Aorta (tissue), 5 donors: ENCODE measurements at regions not wholly inside any gene's neighbourhood (a gene's known extent, or its start where the extent isn't known, plus 50 kb on each side); places are given as distances from the start of the nearest gene placed in this dataset.
"Not testable (repeated sequence)": the region's sequence is repeated elsewhere in the genome, so short reads cannot be mapped to it uniquely, and the experiment has no call there.

Source experiments
- ATAC-seq: fragments of 200-7000 bp; cut with Tn5 transposase; one replicate; pipeline ENCODE4 v1.9.1; 2022; ENCODE audit warnings: moderate library complexity; ENCODE audit not compliant: low FRiP score
- DNase-seq, 2 donors: peaks; one replicate each; pipeline ENCODE4 v3.0.0-alpha.2; 2020
- H3K27ac ChIP-seq, 2 donors: one replicate each; pipeline ENCODE4 v1.5.1; 2013; ENCODE audit warnings: low read length in 2 of 2, mild to moderate bottlenecking in 2 of 2, moderate library complexity in 2 of 2, control low read depth in 1 of 2, inconsistent platforms in 1 of 2, low read depth in 1 of 2
- H3K27me3 ChIP-seq, 2 donors: one replicate each; pipeline ENCODE4 v1.6.1; 2013; ENCODE audit warnings: control low read depth in 1 of 2, low read length in 1 of 2, mild to moderate bottlenecking in 1 of 2, moderate library complexity in 1 of 2; ENCODE audit not compliant: insufficient read depth in 2 of 2, control insufficient read depth in 1 of 2
- H3K36me3 ChIP-seq, 2 donors: one replicate each; pipeline ENCODE4 v1.6.1; 2013; ENCODE audit warnings: control low read depth in 1 of 2, low read length in 1 of 2, mild to moderate bottlenecking in 1 of 2; ENCODE audit not compliant: insufficient read depth in 2 of 2, control insufficient read depth in 1 of 2
- H3K4me1 ChIP-seq, 2 donors: one replicate each; pipeline ENCODE4 v1.6.1; 2013; ENCODE audit warnings: low read length in 2 of 2, control low read depth in 1 of 2, mild to moderate bottlenecking in 1 of 2, moderate library complexity in 1 of 2; ENCODE audit not compliant: insufficient read depth in 2 of 2, control insufficient read depth in 1 of 2
- H3K4me3 ChIP-seq, 2 donors: one replicate each; pipeline ENCODE4 v1.5.1; 2013; ENCODE audit warnings: low read length in 2 of 2, control low read depth in 1 of 2, mild to moderate bottlenecking in 1 of 2
- H3K9me3 ChIP-seq: one replicate; pipeline ENCODE4 v1.6.1; 2013; ENCODE audit warnings: mild to moderate bottlenecking, low read length; ENCODE audit not compliant: control insufficient read depth
- WGBS, 2 donors: extraction: QIAGEN DNeasy Blood & Tissue Kit; methylation state at CpG; one replicate each; pipeline ENCODE4 v1.1.7; 2013; 5-methylcytosine and 5-hydroxymethylcytosine counted together
- intact Hi-C, 2 donors: fragments of 100-400 bp; cut with DNase I; formaldehyde crosslinking; loops; one replicate each; pipeline versions ENCODE4 v1.14.2 to v1.15.0; 2022
- donor health status: healthy with polysubstance abuse.
- donor health status: Bipolar disorder and iron deficiency.
- donor health status: DM: no; HTN: no; CAD: no.
- donor health status: DM: no; HTN: no; CAD: no.
- donor health status: DM: yes; HTN: yes; CAD: no.

DNA sequence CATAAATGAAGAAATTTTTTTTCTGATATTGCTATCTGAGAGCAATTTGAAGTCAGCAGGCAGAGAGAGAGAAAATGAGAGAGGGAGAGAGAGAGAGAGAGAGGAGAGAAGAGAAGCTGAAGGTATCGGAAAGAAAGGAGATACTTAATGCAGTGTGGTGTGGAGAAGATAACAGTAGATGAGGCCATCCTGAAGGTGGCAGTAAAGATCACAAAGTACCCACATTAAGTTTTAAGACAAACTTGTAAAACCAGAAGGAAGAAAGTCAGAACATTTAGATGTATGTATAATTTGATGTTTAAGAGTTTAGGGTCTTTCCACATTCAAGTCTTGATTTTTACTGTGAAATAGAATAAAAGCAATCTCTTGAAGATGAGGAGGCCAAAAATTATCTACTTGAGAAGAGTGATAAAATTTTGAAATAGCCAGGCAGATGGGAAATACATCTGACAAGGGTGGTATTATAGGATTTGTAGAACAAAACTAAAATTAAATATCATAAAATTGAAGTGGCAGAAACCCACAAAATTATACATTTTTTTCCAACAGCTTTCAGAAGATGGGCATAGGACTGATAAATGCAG lies 1753.4 kb downstream of the MRPL39 start:
- no peak overlapping the region for H3K27ac ChIP-seq
- H3K27me3 ChIP-seq, result no peaks in the 10 kb centered on the region
- no peaks in the 10 kb centered on the region for H3K9me3 ChIP-seq
- ATAC-seq (no peak), DNase-seq (no peak)
- H3K4me1 ChIP-seq, result no peaks in the 10 kb centered on the region
- no peak overlapping the region for H3K4me3 ChIP-seq
- intact Hi-C loops, result loop anchor here in 1 of 2 donors (10.0 kb wide), 1 partner anchor 661 kb away; no protein-coding TSS in a partner anchor
- no peaks in the 10 kb centered on the region for H3K36me3 ChIP-seq
- 10 to 17% methylated on average over 1 of the region's 1 CpG for WGBS, 2 donors

DNA sequence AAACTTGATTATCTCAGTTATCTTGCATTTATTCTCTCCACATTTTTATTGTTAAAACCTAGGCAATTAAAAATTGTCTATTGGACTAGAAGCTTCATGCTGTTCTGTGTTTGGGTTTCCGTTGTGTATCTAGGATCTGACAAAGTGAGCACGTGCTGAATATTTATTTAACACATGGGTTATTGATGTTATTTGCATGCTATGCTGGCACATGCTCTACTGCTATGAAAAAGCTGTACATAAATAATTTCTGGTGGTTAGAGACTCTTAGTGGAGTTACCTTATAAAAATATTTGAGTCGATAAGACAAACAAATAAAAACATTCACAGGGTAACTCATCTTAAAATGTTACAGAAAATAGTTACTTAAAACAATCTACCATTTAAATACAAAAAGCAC lies 1769.7 kb downstream of the MRPL39 start:
- intact Hi-C loops, result no loop called here
- Histone ChIP-seq H3K9me3 (peaks cover 3% of the 10 kb centered on the region), H3K36me3 (no peaks in the 10 kb centered on the region), H3K27me3 (no peaks in the 10 kb centered on the region), H3K27ac (no peak overlapping the region), H3K4me1 (no peaks in the 10 kb centered on the region), H3K4me3 (no peak overlapping the region)
- no peak for ATAC-seq
- WGBS, 2 donors, result 55 to 59% methylated on average over 3 of the region's 3 CpGs
- DNase-seq, result no peak

DNA sequence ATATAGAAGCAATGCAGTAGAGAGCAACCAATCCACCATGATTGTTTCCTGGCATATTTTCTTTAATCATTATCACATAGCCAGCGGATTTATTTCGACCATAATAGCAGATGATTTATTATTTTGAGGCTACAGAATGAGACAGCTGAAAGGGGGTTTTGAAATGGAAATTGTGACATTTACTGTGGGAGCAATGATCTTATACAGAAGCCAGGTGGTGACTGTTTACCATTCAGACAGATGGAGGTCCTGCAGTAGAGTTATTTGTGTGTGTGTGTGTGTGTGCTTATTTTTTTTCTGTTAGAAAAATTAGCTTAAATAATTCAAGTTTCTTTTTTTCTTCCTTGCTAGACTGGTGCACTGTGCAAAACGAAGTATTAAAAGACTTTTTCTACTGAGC lies 1784.5 kb downstream of the MRPL39 start:
- Histone ChIP-seq H3K4me3 (no peak overlapping the region), H3K9me3 (no peaks in the 10 kb centered on the region), H3K27ac (no peak overlapping the region), H3K36me3 (no peaks in the 10 kb centered on the region), H3K4me1 (no peaks in the 10 kb centered on the region), H3K27me3 (no peaks in the 10 kb centered on the region)
- no peak for ATAC-seq
- DNase-seq, result no peak
- 53 to 54% methylated on average over 3 of the region's 3 CpGs for WGBS, 2 donors
- intact Hi-C loops, result no loop called here

DNA sequence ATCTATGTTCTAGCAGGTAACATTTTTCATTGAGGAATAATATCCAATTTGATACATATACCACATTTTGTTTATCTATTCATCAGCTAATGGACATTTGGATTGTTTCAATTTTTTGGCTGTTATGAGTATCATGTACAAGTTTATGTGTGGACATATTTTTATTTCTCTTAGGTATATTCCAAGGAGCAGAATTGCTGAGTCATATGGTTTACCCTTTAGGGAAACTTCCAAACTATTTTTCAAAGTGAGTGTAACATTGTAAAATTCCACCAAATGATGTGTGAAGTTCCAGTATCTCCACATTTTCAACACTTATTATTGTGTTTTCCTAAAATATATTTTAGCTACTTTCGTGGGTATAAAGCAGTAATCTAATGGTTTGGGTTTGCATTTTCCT lies 1789.9 kb downstream of the MRPL39 start:
- no peak overlapping the region for H3K27ac ChIP-seq
- 56 to 62% methylated on average over 1 of the region's 1 CpG for WGBS, 2 donors
- intact Hi-C loops, result no loop called here
- DNase-seq, result no peak
- no peak for ATAC-seq
- H3K27me3 ChIP-seq, result no peaks in the 10 kb centered on the region
- H3K4me3 ChIP-seq, result no peak overlapping the region
- H3K36me3 ChIP-seq, result no peaks in the 10 kb centered on the region
- no peaks in the 10 kb centered on the region for H3K9me3 ChIP-seq
- no peaks in the 10 kb centered on the region for H3K4me1 ChIP-seq

DNA sequence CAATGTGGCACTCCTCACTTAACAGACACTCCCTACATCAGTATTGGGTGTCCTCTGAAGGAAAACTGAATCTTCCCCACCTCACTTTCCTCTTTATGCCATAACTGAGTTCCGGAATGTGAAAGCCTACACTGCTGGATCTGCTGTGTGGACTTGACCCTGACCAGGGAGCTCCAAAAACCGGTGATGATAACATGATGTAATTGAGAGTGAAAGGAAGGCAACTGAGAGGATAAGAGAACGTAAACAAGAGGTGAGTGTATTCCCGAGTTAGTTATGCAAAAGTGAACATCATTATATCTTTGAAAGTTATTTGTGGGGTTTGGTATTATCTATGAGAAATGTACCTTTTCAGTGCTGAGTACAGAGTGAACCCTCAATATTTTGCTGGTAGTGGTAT lies 1794.8 kb downstream of the MRPL39 start:
- Histone ChIP-seq H3K36me3 (no peaks in the 10 kb centered on the region), H3K9me3 (no peaks in the 10 kb centered on the region), H3K27me3 (no peaks in the 10 kb centered on the region), H3K27ac (no peak overlapping the region), H3K4me1 (no peaks in the 10 kb centered on the region), H3K4me3 (no peak overlapping the region)
- intact Hi-C loops, result no loop called here
- no peak for ATAC-seq
- no peak for DNase-seq
- 77 to 82% methylated on average over 4 of the region's 4 CpGs for WGBS, 2 donors

DNA sequence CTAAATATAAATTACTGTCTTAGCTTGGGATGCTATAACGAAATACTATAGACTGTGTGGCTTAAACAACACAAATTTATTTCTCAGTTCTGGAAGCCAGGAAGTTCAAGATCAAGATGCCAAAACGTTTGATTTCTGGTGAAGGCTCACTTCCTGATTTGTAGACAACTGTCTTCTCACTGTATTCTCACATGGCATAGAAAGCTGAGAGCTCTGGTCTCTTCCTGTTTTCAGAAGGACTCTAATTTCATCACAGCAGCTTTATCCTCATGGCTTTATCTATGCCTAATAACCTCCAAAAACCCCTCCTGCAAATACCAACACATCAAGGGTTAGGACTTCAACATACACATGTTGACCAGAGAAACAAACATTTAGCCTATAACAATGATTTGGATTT lies 1795.5 kb downstream of the MRPL39 start:
- no peak for DNase-seq
- Histone ChIP-seq H3K4me3 (no peak overlapping the region), H3K4me1 (no peaks in the 10 kb centered on the region), H3K36me3 (no peaks in the 10 kb centered on the region), H3K9me3 (no peaks in the 10 kb centered on the region), H3K27ac (no peak overlapping the region), H3K27me3 (no peaks in the 10 kb centered on the region)
- no peak for ATAC-seq
- WGBS, 2 donors, result 27 to 38% methylated on average over 2 of the region's 2 CpGs
- intact Hi-C loops, result no loop called here

DNA sequence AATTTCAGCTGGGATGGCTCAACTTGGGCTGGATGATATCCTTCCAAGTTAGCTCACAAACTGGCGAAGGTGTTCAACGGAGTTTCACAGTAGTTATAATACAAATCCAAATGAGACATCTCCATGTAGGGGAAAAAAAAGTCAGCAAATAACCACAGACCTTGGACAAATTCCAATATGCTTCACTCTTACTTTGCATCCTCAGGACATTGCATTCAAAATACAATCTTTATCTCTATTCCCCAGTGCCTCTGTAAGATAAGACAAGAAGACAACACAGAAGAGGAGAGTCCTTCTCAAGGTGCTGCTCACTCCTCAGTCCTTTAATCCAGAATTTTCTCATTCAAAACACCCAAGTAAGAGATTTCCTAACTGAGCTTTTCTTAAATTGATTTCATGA lies 1797.7 kb downstream of the MRPL39 start:
- DNase-seq, result no peak
- H3K27me3 ChIP-seq, result no peaks in the 10 kb centered on the region
- H3K4me3 ChIP-seq, result no peak overlapping the region
- no peak for ATAC-seq
- no peaks in the 10 kb centered on the region for H3K4me1 ChIP-seq
- 84 to 88% methylated on average over 2 of the region's 2 CpGs for WGBS, 2 donors
- intact Hi-C loops, result no loop called here
- H3K27ac ChIP-seq, result no peak overlapping the region
- H3K9me3 ChIP-seq, result no peaks in the 10 kb centered on the region
- no peaks in the 10 kb centered on the region for H3K36me3 ChIP-seq

DNA sequence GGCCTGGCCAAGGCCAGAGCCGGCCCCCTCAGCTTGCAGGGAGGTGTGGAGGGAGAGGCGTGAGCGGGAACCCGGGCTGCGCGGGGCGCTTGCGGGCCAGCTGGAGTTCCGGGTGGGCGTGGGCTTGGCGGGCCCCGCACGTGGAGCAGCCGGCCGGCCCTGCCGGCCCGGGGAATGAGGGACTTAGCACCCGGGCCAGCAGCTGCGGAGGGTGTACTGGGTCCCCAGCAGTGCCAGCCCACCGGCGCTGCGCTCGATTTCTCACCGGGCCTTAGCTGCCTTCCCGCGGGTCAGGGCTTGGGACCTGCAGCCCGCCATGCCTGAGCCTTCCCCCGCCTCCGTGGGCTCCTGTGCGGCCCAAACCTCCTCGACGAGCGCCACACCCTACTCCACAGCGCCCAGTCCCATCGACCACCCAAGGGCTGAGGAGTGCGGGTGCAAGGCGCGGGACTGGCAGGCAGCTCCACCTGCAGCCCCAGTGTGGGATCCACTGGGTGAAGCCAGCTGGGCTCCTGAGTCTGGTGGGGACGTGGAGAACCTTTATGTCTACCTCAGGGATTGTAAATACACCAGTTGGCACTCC lies 1800.2 kb downstream of the MRPL39 start:
- H3K4me3 ChIP-seq, H3K36me3 ChIP-seq, intact Hi-C loops, H3K9me3 ChIP-seq, H3K4me1 ChIP-seq, DNase-seq, ATAC-seq, H3K27ac ChIP-seq, H3K27me3 ChIP-seq: not testable (repeated sequence)
- 94% methylated on average over 26 to 39 of the region's 39 CpGs for WGBS, 2 donors

DNA sequence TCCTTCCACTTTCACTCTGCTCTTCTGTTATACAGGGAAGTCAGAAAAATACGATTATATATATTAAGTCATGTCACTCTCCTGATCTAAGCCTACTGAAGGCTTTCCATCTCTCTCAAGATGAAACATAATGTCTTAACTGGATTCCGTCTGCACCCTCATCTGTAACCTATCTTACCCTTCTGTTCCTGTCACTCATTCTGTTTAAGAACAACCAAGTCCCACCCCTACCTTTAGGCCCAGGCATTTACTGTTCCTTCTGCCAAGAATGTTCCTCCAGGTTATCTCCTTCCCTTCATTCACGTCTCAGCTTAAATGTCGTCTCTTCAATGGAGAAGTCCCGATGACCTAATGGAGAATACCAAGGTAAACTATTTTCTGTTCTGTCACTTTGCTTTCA lies 1802.4 kb downstream of the MRPL39 start:
- Histone ChIP-seq H3K27me3 (no peaks in the 10 kb centered on the region), H3K36me3 (no peaks in the 10 kb centered on the region), H3K27ac (no peak overlapping the region), H3K4me3 (no peak overlapping the region), H3K9me3 (no peaks in the 10 kb centered on the region), H3K4me1 (no peaks in the 10 kb centered on the region)
- DNase-seq (no peak), ATAC-seq (no peak)
- intact Hi-C loops, result no loop called here
- WGBS, 2 donors, result 75 to 77% methylated on average over 5 of the region's 5 CpGs
